ENCODE measurements at regions not wholly inside any gene's neighbourhood (a gene's known extent, or its start where the extent isn't known, plus 50 kb on each side); places are given as distances from the start of the nearest gene placed in this dataset.

DNA sequence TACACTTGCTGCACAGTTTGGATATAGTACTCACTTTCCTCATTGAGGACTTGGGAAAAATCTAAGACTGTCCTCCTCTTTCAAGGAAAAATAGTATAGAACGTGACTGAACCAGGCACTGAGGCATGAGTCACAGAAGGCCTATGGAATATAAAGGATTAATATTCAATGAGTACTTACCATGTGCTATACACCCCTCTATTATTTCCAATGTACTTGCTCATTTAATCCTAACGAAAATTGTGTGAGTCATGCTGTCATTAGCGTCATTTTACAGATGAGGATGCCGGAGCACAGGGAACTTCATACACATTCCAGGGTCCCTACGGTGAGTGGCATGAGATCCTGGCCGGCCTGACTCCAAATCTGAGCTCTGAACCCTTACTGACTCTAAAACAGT is 2136.2 kb upstream of the TENM3 start:
- TF ChIP-seq GABPA (IDR thresholded peaks at IDR 0.05; ENCODE audit: low read depth) (no peak), POLR2AphosphoS5 (IDR thresholded peaks at IDR 0.05; ENCODE audit: low read depth) (no peak), SPI1 (IDR thresholded peaks at IDR 0.05; ENCODE audit: borderline replicate concordance, low read depth) (no peak)
- TF ChIP-seq, protein P1, sequence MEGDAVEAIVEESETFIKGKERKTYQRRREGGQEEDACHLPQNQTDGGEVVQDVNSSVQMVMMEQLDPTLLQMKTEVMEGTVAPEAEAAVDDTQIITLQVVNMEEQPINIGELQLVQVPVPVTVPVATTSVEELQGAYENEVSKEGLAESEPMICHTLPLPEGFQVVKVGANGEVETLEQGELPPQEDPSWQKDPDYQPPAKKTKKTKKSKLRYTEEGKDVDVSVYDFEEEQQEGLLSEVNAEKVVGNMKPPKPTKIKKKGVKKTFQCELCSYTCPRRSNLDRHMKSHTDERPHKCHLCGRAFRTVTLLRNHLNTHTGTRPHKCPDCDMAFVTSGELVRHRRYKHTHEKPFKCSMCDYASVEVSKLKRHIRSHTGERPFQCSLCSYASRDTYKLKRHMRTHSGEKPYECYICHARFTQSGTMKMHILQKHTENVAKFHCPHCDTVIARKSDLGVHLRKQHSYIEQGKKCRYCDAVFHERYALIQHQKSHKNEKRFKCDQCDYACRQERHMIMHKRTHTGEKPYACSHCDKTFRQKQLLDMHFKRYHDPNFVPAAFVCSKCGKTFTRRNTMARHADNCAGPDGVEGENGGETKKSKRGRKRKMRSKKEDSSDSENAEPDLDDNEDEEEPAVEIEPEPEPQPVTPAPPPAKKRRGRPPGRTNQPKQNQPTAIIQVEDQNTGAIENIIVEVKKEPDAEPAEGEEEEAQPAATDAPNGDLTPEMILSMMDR (IDR thresholded peaks at IDR 0.05; ENCODE audit: insufficient read depth, low read length) = no peak
- TF ChIP-seq, protein P2, sequence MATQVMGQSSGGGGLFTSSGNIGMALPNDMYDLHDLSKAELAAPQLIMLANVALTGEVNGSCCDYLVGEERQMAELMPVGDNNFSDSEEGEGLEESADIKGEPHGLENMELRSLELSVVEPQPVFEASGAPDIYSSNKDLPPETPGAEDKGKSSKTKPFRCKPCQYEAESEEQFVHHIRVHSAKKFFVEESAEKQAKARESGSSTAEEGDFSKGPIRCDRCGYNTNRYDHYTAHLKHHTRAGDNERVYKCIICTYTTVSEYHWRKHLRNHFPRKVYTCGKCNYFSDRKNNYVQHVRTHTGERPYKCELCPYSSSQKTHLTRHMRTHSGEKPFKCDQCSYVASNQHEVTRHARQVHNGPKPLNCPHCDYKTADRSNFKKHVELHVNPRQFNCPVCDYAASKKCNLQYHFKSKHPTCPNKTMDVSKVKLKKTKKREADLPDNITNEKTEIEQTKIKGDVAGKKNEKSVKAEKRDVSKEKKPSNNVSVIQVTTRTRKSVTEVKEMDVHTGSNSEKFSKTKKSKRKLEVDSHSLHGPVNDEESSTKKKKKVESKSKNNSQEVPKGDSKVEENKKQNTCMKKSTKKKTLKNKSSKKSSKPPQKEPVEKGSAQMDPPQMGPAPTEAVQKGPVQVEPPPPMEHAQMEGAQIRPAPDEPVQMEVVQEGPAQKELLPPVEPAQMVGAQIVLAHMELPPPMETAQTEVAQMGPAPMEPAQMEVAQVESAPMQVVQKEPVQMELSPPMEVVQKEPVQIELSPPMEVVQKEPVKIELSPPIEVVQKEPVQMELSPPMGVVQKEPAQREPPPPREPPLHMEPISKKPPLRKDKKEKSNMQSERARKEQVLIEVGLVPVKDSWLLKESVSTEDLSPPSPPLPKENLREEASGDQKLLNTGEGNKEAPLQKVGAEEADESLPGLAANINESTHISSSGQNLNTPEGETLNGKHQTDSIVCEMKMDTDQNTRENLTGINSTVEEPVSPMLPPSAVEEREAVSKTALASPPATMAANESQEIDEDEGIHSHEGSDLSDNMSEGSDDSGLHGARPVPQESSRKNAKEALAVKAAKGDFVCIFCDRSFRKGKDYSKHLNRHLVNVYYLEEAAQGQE (IDR thresholded peaks at IDR 0.05; ENCODE audit: insufficient replicate concordance, low read depth) = no peak
- DNase-seq (ENCODE audit: low read depth in 1 of 2, low spot score in 1 of 2) = no peak
- no peaks in the 10 kb centered on the region for H3K27me3 ChIP-seq (ENCODE audit: insufficient read depth, poor library complexity, severe bottlenecking)
- no peak overlapping the region for H3K27ac ChIP-seq (replicated peaks)
- no peak overlapping the region for H3K4me3 ChIP-seq (replicated peaks; ENCODE audit: insufficient read depth, low read length)

DNA sequence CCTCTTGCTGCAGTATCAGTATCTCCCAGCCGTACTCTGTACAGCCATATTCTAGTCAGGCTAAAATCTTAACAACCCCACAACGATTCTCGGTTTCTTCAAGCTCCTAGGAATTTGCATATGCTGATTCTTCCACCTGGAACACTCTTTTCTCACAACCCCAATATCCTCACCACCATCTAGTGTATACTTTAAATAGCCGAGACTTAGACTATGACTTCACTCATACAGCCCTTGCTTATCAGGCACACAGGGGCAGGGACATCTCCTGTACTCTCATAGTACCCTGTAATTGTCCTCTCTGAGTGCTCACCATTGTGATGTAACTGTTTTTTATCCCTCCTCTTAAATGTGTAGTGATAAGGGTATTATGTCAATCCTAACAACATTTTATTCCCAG is 2126.4 kb upstream of the TENM3 start:
- TF ChIP-seq GABPA (IDR thresholded peaks at IDR 0.05; ENCODE audit: low read depth) = no peak
- TF ChIP-seq SPI1 (IDR thresholded peaks at IDR 0.05; ENCODE audit: borderline replicate concordance, low read depth) = no peak
- TF ChIP-seq, protein P1 (IDR thresholded peaks at IDR 0.05; ENCODE audit: insufficient read depth, low read length) = no peak
- TF ChIP-seq, protein P2 (IDR thresholded peaks at IDR 0.05; ENCODE audit: insufficient replicate concordance, low read depth) = no peak
- TF ChIP-seq POLR2AphosphoS5 (IDR thresholded peaks at IDR 0.05; ENCODE audit: low read depth) = no peak
- H3K27me3 ChIP-seq (ENCODE audit: insufficient read depth, poor library complexity, severe bottlenecking) = no peaks in the 10 kb centered on the region

DNA sequence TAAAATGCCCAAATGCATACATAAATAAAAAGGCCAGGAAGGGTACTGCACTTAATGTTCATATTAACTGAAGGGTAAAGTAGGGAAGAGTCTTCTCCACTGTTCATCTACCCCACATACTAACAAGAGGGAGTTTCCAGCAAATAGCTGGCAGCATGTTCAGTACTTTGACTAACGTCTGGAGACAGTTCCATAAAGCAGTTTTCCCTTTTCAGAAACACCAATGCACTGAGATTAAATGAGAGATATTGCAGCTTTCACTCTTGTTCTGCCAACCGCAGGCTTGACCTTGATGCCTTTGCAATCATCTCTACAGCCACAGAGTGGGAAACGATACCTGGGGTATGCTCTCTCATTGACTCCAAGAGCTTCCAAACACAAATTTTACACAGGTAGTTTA is 2123.1 kb upstream of the TENM3 start:
- no peak for TF ChIP-seq SPI1 (IDR thresholded peaks at IDR 0.05; ENCODE audit: borderline replicate concordance, low read depth)
- TF ChIP-seq, protein P2 (IDR thresholded peaks at IDR 0.05; ENCODE audit: insufficient replicate concordance, low read depth) = no peak
- TF ChIP-seq, protein P1 (IDR thresholded peaks at IDR 0.05; ENCODE audit: insufficient read depth, low read length) = no peak
- TF ChIP-seq POLR2AphosphoS5 (IDR thresholded peaks at IDR 0.05; ENCODE audit: low read depth) = no peak
- no peak for TF ChIP-seq GABPA (IDR thresholded peaks at IDR 0.05; ENCODE audit: low read depth)
- DNase-seq (ENCODE audit: low read depth in 1 of 2, low spot score in 1 of 2) = no peak
- Histone ChIP-seq H3K4me3 (replicated peaks; ENCODE audit: insufficient read depth, low read length) (no peak overlapping the region), H3K27me3 (ENCODE audit: insufficient read depth, poor library complexity, severe bottlenecking) (no peaks in the 10 kb centered on the region), H3K27ac (replicated peaks) (no peak overlapping the region)

More for the DNA sequence above, 2126.4 kb upstream of the TENM3 start:
- no peak for DNase-seq (ENCODE audit: low read depth in 1 of 2, low spot score in 1 of 2)
- Histone ChIP-seq H3K4me3 (replicated peaks; ENCODE audit: insufficient read depth, low read length) (no peak overlapping the region), H3K27ac (replicated peaks) (no peak overlapping the region)

Data from HL-60 (cell line).